ENCODE measurements at regions not wholly inside any gene's neighbourhood (a gene's known extent, or its start where the extent isn't known, plus 50 kb on each side); places are given as distances from the start of the nearest gene placed in this dataset.

DNA sequence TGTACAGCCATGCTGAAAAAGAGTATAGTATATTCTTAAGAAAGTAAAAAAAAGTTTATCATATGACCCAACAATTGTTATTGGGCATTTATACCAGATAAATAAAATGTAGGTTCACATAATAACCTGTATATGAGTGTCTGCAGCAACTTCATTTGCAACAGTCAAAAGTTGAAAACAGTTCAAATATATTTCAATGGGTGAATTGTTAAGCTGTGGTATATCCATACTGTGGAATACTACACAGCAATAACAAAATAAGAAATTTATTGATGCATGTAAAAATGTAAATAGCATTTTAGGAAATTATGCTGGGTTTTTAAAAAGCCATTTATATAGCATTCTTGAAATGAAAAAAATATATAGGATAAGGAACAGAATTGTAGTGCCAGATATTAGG lies 1420.1 kb upstream of the ACO1 start:
- TF ChIP-seq CTCF (IDR thresholded peaks at IDR 0.05; ENCODE audit: insufficient read depth, low read length, poor library complexity, severe bottlenecking): no peak
- no peaks in the 10 kb centered on the region for H3K27me3 ChIP-seq (ENCODE audit: control insufficient read depth, insufficient read depth, low read length)
- H3K4me3 ChIP-seq (ENCODE audit: low read depth, low read length): no peak overlapping the region
- no peak for DNase-seq (ENCODE audit: low read depth)
- H3K36me3 ChIP-seq (ENCODE audit: control insufficient read depth, insufficient read depth, low read length): no peaks in the 10 kb centered on the region

GRCh38 chr9:30967476-30967875 lies 1417.0 kb upstream of the ACO1 start:
- DNase-seq (ENCODE audit: low read depth): peak; percentile 12
- H3K27me3 ChIP-seq (ENCODE audit: control insufficient read depth, insufficient read depth, low read length): no peaks in the 10 kb centered on the region
- TF ChIP-seq CTCF (IDR thresholded peaks at IDR 0.05; ENCODE audit: insufficient read depth, low read length, poor library complexity, severe bottlenecking): peak; percentile 34
- no peak overlapping the region for H3K4me3 ChIP-seq (ENCODE audit: low read depth, low read length)
- no peaks in the 10 kb centered on the region for H3K36me3 ChIP-seq (ENCODE audit: control insufficient read depth, insufficient read depth, low read length)

GRCh38 chr9:30970186-30970585 lies 1414.3 kb upstream of the ACO1 start:
- Histone ChIP-seq H3K27me3 (ENCODE audit: control insufficient read depth, insufficient read depth, low read length) (no peaks in the 10 kb centered on the region), H3K4me3 (ENCODE audit: low read depth, low read length) (no peak overlapping the region), H3K36me3 (ENCODE audit: control insufficient read depth, insufficient read depth, low read length) (no peaks in the 10 kb centered on the region)
- DNase-seq (ENCODE audit: low read depth): no peak
- TF ChIP-seq CTCF (IDR thresholded peaks at IDR 0.05; ENCODE audit: insufficient read depth, low read length, poor library complexity, severe bottlenecking): no peak

- TF ChIP-seq CTCF (IDR thresholded peaks at IDR 0.05; ENCODE audit: insufficient read depth, low read length, poor library complexity, severe bottlenecking): no peak
- Histone ChIP-seq H3K27me3 (ENCODE audit: control insufficient read depth, insufficient read depth, low read length) (no peaks in the 10 kb centered on the region), H3K36me3 (ENCODE audit: control insufficient read depth, insufficient read depth, low read length) (no peaks in the 10 kb centered on the region), H3K4me3 (ENCODE audit: low read depth, low read length) (no peak overlapping the region)
- DNase-seq (ENCODE audit: low read depth): no peak
These were observed 1413.6 kb upstream of the ACO1 start for GRCh38 chr9:30970812-30971211.

- Histone ChIP-seq H3K4me3 (ENCODE audit: low read depth, low read length) (no peak overlapping the region), H3K36me3 (ENCODE audit: control insufficient read depth, insufficient read depth, low read length) (no peaks in the 10 kb centered on the region), H3K27me3 (ENCODE audit: control insufficient read depth, insufficient read depth, low read length) (no peaks in the 10 kb centered on the region)
- TF ChIP-seq CTCF (IDR thresholded peaks at IDR 0.05; ENCODE audit: insufficient read depth, low read length, poor library complexity, severe bottlenecking): no peak
- no peak for DNase-seq (ENCODE audit: low read depth)
These were observed 1411.8 kb upstream of the ACO1 start for GRCh38 chr9:30972654-30973053.

DNA sequence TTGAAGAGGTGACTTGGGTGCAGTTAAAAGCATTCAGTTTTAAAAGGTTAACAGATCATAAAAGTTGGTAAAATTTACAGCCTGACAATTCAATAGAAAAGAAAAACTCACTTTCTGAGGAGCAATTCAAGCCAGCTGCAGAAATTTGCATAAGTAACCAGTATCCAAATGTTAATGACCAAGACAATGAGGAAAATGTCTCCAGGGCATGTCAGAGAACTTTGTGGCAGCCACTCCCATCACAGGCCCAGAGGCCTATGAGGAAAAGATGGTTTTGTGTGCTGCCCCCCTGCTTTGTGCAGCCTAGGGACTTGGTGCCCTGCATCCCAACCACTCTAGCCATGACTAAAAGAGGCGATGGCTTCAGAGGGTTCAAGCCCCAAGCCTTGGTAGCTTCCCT lies 1406.5 kb upstream of the ACO1 start:
- H3K36me3 ChIP-seq (ENCODE audit: control insufficient read depth, insufficient read depth, low read length): no peaks in the 10 kb centered on the region
- DNase-seq (ENCODE audit: low read depth): no peak
- TF ChIP-seq CTCF (IDR thresholded peaks at IDR 0.05; ENCODE audit: insufficient read depth, low read length, poor library complexity, severe bottlenecking): no peak

More for the DNA sequence above, 1406.5 kb upstream of the ACO1 start:
- Histone ChIP-seq H3K4me3 (ENCODE audit: low read depth, low read length) (no peak overlapping the region), H3K27me3 (ENCODE audit: control insufficient read depth, insufficient read depth, low read length) (no peaks in the 10 kb centered on the region)

All from kidney epithelial cell (primary cell).